ENCODE measurements at regions not wholly inside any gene's neighbourhood (a gene's known extent, or its start where the extent isn't known, plus 50 kb on each side); places are given as distances from the start of the nearest gene placed in this dataset.

- no peak for DNase-seq (ENCODE audit: low read depth in 2 of 2)
Measured at GRCh38 chr3:188092648-188093047, 61.3 kb upstream of the LPP start.

- DNase-seq (ENCODE audit: low read depth in 2 of 2) = no peak
Measured at GRCh38 chr3:188095431-188095830, 58.5 kb upstream of the LPP start.

- DNase-seq (ENCODE audit: low read depth in 2 of 2) = no peak
Measured at GRCh38 chr3:188097791-188098190, 56.2 kb upstream of the LPP start.

- DNase-seq (ENCODE audit: low read depth in 2 of 2) = no peak
Measured at GRCh38 chr3:188099907-188100306, 54.0 kb upstream of the LPP start.

GRCh38 chr3:188102861-188103547 is 51.0 kb upstream of the LPP start:
- DNase-seq (ENCODE audit: low read depth in 2 of 2) = no peak

GRCh38 chr3:188104050-188104449 is 49.9 kb upstream of the LPP start:
- DNase-seq (ENCODE audit: low read depth in 2 of 2) = no peak

Measured in dermis microvascular lymphatic vessel endothelial cell (primary cell).